IPS-18c (cell line): ENCODE measurements at regions not wholly inside any gene's neighbourhood (a gene's known extent, or its start where the extent isn't known, plus 50 kb on each side); places are given as distances from the start of the nearest gene placed in this dataset.
"Not testable (repeated sequence)": the region's sequence is repeated elsewhere in the genome, so short reads cannot be mapped to it uniquely, and the experiment has no call there.

Experiments used
- H3K4me3 ChIP-seq: 2 replicates; pipeline ENCODE4 v1.7.0; 2013; ENCODE audit warnings: low read depth, mild to moderate bottlenecking, low read length, moderate library complexity; ENCODE audit not compliant: insufficient read depth
- H3K9me3 ChIP-seq: one replicate; pipeline ENCODE4 v1.6.1; 2013; ENCODE audit warnings: mild to moderate bottlenecking, low read length, moderate library complexity; ENCODE audit not compliant: control insufficient read depth, insufficient read depth

- H3K4me3 ChIP-seq, H3K9me3 ChIP-seq: not testable (repeated sequence)
These were observed 154.8 kb downstream of the SYT15 start for GRCh38 chr10:46733635-46734261.

DNA sequence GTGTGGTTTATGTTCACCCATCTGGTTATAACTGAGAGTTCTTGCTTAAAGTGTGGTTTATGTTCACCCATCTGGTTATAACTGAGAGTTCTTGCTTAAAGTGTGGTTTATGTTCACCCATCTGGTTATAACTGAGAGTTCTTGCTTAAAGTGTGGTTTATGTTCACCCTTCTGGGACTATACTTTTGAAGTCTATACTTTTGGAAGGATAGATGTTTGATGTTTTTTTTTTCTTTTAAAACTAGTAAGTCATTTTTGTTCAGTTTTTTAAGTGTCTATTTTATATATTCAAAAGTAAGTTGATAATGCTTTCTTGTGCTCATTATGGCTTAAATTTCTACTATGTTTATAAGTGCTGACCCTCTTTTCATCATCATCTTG is 155.3 kb downstream of the SYT15 start:
- H3K9me3 ChIP-seq, H3K4me3 ChIP-seq: not testable (repeated sequence)

- not testable (repeated sequence) for H3K9me3 ChIP-seq, H3K4me3 ChIP-seq
These were observed 161.0 kb downstream of the SYT15 start for GRCh38 chr10:46739919-46740318.

- not testable (repeated sequence) for H3K9me3 ChIP-seq, H3K4me3 ChIP-seq
These were observed 161.4 kb downstream of the SYT15 start for GRCh38 chr10:46740368-46740767.

DNA sequence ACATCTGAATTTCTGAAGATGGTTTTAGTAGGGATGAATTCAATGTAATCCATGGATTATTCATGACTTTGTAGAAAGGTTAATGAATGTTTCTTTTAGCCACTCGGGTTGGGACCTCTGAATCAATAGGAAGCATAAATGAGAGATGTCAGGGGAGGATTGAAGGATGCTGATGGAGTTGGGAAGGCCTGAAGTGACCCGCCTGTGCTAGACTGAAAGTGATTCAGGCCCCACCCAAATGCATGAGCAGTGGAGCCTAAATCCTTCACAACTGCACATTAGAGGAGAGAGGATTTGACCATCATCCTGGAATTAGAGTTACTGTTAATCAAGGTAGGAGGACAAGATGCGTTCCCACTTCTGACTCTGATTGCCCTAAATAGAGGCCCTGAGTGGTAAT is 162.2 kb upstream of the PTPN20 start:
- not testable (repeated sequence) for H3K9me3 ChIP-seq

DNA sequence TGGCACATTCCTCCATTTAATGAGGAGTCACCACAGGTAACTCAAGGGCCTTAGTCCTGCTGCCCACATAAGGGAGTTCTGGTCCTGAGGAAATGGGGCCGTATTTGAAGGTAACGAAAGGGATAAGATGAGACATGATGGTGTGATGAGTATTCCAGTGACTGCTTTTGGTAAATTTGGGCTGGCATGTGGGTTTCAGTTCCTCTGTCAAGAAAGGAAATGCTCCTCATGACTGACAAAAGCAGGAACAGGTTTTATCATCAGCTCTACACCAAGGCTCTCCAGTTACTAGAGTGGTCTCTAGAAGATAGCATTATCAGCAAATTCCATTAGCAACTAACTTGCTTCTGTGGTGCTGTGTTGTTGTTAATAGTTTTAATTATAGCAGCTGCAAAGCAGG is 161.8 kb upstream of the PTPN20 start:
- H3K4me3 ChIP-seq, H3K9me3 ChIP-seq: not testable (repeated sequence)

More for the DNA sequence above, 162.2 kb upstream of the PTPN20 start:
- not testable (repeated sequence) for H3K4me3 ChIP-seq

DNA sequence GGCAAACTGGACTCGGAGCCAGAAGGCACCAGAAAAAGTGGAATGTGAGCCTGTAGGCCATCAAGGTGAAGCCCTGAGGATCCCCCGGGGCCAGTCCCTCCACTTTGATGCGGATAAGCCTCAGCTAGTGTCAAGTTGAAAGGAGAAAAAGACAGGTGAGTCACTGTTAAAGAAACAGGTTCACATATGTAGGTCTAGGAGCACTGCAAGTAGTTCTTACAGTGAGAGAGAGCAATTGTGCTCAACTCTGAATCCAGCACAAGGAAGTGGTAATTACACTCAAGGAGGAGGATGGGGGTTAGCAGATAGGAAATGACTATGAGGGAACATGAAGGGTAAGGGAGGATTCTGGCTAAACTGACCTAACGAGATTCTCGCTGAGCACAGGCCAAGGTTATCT is 157.5 kb upstream of the PTPN20 start:
- H3K9me3 ChIP-seq, H3K4me3 ChIP-seq: not testable (repeated sequence)

- H3K9me3 ChIP-seq, H3K4me3 ChIP-seq: not testable (repeated sequence)
These were observed 149.8 kb upstream of the PTPN20 start for GRCh38 chr10:46761471-46761870.

- not testable (repeated sequence) for H3K4me3 ChIP-seq, H3K9me3 ChIP-seq
These were observed 142.5 kb upstream of the PTPN20 start for GRCh38 chr10:46768515-46769291.

GRCh38 chr10:46773178-46773896 is 137.9 kb upstream of the PTPN20 start:
- not testable (repeated sequence) for H3K9me3 ChIP-seq, H3K4me3 ChIP-seq

DNA sequence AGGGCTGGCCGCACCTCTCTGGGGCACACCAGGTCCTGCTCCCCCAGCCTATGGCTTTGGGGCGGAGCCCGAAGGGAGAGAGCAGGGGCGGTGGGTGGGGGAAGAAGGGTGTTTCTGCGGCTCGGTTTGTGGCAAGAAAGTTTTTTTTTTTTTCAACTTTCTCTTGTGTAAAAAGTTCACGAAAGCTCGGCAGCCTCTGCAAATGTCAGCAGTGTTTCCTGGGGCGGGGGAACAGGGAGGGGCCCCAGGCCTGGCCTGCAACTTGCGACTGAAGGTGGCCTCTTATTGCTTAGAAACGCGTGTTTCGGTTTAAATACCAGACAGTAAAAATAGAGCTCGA is 137.4 kb upstream of the PTPN20 start:
- not testable (repeated sequence) for H3K9me3 ChIP-seq, H3K4me3 ChIP-seq

DNA sequence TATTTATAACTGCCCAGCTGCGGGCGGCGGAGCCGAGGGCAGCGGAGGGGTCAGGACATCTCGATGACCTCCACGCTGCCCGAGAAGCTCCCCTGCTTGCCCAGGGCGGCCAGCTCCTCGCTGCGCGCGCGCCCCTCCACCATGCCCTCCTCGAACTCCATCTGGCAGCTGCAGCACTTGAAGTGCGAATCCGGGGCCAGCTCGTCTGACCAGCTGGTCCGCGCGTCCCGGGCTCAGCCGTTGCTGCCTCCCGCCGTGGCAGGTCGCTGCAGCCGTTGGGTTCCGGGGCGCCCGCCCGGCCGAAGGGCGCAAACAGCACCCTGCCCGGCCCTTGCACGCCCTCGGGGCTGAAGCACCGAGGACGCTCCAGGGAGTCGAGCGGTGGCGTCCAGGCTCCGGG is 136.9 kb upstream of the PTPN20 start:
- not testable (repeated sequence) for H3K4me3 ChIP-seq, H3K9me3 ChIP-seq

GRCh38 chr10:46774945-46775667 is 136.1 kb upstream of the PTPN20 start:
- not testable (repeated sequence) for H3K4me3 ChIP-seq, H3K9me3 ChIP-seq

- H3K9me3 ChIP-seq, H3K4me3 ChIP-seq: not testable (repeated sequence)
These were observed 135.6 kb upstream of the PTPN20 start for GRCh38 chr10:46775668-46776059.

DNA sequence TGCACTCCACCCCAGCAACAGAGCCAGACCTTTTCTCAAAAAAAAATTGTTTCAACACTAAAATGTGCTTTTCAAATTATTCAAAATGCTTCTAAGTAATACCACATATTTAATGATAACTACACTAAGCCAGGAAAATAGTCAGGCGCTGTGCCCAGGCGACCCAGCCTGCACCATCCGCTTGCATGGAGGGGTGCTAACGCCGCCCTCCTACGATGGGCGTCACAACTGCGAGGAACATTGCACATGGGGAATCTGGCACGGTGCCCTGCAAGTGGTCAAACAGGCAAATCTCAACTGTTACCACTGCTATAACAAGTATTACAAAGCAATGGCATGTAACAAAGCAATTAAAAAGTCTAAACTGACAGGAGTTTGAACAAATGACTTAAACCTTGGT is 131.7 kb upstream of the PTPN20 start:
- H3K9me3 ChIP-seq, H3K4me3 ChIP-seq: not testable (repeated sequence)

DNA sequence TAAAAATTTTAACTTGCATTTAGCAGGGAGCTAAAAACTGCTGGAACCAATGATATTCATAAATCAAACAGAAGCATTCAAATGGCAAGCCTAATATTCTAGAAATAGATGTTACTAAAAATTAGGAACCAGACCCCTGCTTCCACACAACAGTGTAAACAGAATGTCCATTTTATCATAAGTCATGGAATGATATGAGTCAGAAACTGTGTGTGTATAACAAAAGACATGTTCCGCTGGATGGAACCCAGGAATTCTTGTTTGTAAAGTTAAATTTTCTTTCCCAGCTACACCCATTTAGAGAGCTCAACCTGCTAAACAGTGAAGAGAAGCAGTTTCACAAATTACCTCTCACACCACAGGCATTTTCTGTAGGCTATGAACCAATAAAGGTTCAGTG is 131.1 kb upstream of the PTPN20 start:
- H3K9me3 ChIP-seq = not testable (repeated sequence)

GRCh38 chr10:46781001-46781400 is 130.2 kb upstream of the PTPN20 start:
- H3K4me3 ChIP-seq, H3K9me3 ChIP-seq: not testable (repeated sequence)

More for the DNA sequence above, 131.1 kb upstream of the PTPN20 start:
- not testable (repeated sequence) for H3K4me3 ChIP-seq
